ENCODE measurements at regions not wholly inside any gene's neighbourhood (a gene's known extent, or its start where the extent isn't known, plus 50 kb on each side); places are given as distances from the start of the nearest gene placed in this dataset.
A peak's percentile ranks its signal among the peaks of the same experiment; 100 is the strongest.

GRCh38 chr7:81887098-81888090 lies 117.5 kb upstream of the HGF start (continued):
- TF ChIP-seq NR2C2 (IDR thresholded peaks at IDR 0.05; ENCODE audit: borderline replicate concordance, control insufficient read depth, insufficient read length, low read depth), result no peak
- no peak for TF ChIP-seq TBL1XR1 (IDR thresholded peaks at IDR 0.05; ENCODE audit: low read depth, low read length)
- TF ChIP-seq SIX5 (IDR thresholded peaks at IDR 0.05; ENCODE audit: low read depth, low read length, severe bottlenecking), result no peak
- peak; percentile 82 for TF ChIP-seq JUNB (IDR thresholded peaks at IDR 0.05)
- no peak for TF ChIP-seq CHD1 (IDR thresholded peaks at IDR 0.05; ENCODE audit: low read depth, low read length)
- TF ChIP-seq LARP7 (IDR thresholded peaks at IDR 0.05), result no peak
- TF ChIP-seq SREBF1 (IDR thresholded peaks at IDR 0.05; ENCODE audit: low read length), result no peak
- peak; percentile 84; the same call in 1 of the 2 replicates for TF ChIP-seq FOXM1 (IDR thresholded peaks at IDR 0.05; ENCODE audit: low read depth, low read length)
- 0 out of 2 replicates have a peak, but pooled peaks have one; percentile 42 for TF ChIP-seq GABPA (IDR thresholded peaks at IDR 0.05; ENCODE audit: low read depth)
- peak; percentile 90 for TF ChIP-seq MEF2A (IDR thresholded peaks at IDR 0.05; ENCODE audit: insufficient read depth, low read depth, low read length)
- no peak for TF ChIP-seq NR2F1 (conservative IDR thresholded peaks at IDR 0.05)
- no peak for TF ChIP-seq CREB1 (IDR thresholded peaks at IDR 0.05; ENCODE audit: low read depth)
- TF ChIP-seq STAT3 (IDR thresholded peaks at IDR 0.05; ENCODE audit: low read depth, low read length), result no peak
- TF ChIP-seq SMAD5 (IDR thresholded peaks at IDR 0.05; ENCODE audit: low read depth), result no peak
- TF ChIP-seq CHD2 (IDR thresholded peaks at IDR 0.05; ENCODE audit: borderline replicate concordance, low read depth, low read length), result no peak
- TF ChIP-seq EZH2 (IDR thresholded peaks at IDR 0.05; ENCODE audit: borderline replicate concordance, control insufficient read depth, low read depth, low read length), result no peak
- TF ChIP-seq SUZ12 (IDR thresholded peaks at IDR 0.05; ENCODE audit: unreplicated experiment), result no peak
- TF ChIP-seq EP300 (IDR thresholded peaks at IDR 0.05; ENCODE audit: borderline replicate concordance in 1 of 2, control insufficient read depth in 1 of 2, low read depth in 2 of 2, low read length in 2 of 2), result peak in 1 of 2 experiments; percentile 34; a peak in 2 of 4 replicates
- no peak for TF ChIP-seq POLR2AphosphoS2 (IDR thresholded peaks at IDR 0.05; ENCODE audit: low read depth, low read length)
- TF ChIP-seq RUNX3 (IDR thresholded peaks at IDR 0.05; ENCODE audit: low read length), result peak; percentile 85
- no peak for TF ChIP-seq HDGF (IDR thresholded peaks at IDR 0.05)
- TF ChIP-seq ZBED1 (IDR thresholded peaks at IDR 0.05; ENCODE audit: borderline replicate concordance), result peak; percentile 66
- TF ChIP-seq TCF12 (IDR thresholded peaks at IDR 0.05; ENCODE audit: low read depth, low read length), result peak; percentile 77
- no peak for TF ChIP-seq ZNF24 (IDR thresholded peaks at IDR 0.05)
- no peak for TF ChIP-seq MEF2B (IDR thresholded peaks at IDR 0.05; ENCODE audit: partially characterized antibody, poor library complexity, severe bottlenecking)
- TF ChIP-seq ZBTB40 (IDR thresholded peaks at IDR 0.05; ENCODE audit: borderline replicate concordance), result no peak
- TF ChIP-seq SUPT20H (IDR thresholded peaks at IDR 0.05; ENCODE audit: borderline replicate concordance, control insufficient read depth, low read depth, low read length), result no peak
- no peak for TF ChIP-seq IRF3 (IDR thresholded peaks at IDR 0.05)

All from GM12878 (cell line).